ENCODE measurements at regions not wholly inside any gene's neighbourhood (a gene's known extent, or its start where the extent isn't known, plus 50 kb on each side); places are given as distances from the start of the nearest gene placed in this dataset.

DNA sequence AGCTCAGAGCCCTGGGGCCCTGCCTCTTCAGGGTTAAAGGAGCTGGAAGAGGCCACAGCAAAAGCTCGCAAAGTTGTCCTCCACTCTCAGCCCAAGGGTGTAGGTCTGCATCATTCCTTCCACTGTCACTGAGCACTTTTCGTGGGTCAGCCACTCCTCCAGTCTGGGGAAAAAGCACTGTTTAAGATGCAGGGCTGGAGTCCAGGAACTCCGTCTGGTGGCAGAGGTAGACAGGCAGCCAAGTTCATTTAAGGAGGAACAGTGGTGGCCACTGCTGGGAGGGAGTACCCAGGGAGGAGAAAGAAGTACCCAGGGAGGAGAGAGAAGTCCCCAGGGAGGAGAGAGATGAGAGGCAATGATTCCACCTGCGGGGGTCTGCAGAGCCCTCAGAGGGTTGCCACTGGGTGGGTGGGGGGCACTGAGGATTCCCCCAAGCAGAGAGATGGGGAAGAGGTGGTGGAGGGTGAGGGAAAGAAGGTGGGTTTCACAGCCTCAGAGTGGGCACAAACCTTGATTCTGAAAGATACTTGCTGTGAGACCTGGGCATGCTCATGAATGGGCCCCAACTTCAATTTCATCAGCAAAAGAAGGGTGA is 70.0 kb upstream of the B3GAT1 start:
- Mint-ChIP-seq H3K4me3 (ENCODE audit: unreplicated experiment) (no peak overlapping the region), H3K36me3 (ENCODE audit: insufficient read depth, unreplicated experiment) (no peaks in the 10 kb centered on the region), H3K27me3 (ENCODE audit: insufficient read depth, unreplicated experiment) (no peaks in the 10 kb centered on the region), H3K9me3 (ENCODE audit: unreplicated experiment) (peaks cover 26% of the 10 kb centered on the region), H3K4me1 (ENCODE audit: insufficient read depth, unreplicated experiment) (no peaks in the 10 kb centered on the region), H3K27ac (ENCODE audit: low read depth, unreplicated experiment) (no peak overlapping the region)
- no peak for DNase-seq (ENCODE audit: unreplicated experiment)
- TF ChIP-seq, protein P1, sequence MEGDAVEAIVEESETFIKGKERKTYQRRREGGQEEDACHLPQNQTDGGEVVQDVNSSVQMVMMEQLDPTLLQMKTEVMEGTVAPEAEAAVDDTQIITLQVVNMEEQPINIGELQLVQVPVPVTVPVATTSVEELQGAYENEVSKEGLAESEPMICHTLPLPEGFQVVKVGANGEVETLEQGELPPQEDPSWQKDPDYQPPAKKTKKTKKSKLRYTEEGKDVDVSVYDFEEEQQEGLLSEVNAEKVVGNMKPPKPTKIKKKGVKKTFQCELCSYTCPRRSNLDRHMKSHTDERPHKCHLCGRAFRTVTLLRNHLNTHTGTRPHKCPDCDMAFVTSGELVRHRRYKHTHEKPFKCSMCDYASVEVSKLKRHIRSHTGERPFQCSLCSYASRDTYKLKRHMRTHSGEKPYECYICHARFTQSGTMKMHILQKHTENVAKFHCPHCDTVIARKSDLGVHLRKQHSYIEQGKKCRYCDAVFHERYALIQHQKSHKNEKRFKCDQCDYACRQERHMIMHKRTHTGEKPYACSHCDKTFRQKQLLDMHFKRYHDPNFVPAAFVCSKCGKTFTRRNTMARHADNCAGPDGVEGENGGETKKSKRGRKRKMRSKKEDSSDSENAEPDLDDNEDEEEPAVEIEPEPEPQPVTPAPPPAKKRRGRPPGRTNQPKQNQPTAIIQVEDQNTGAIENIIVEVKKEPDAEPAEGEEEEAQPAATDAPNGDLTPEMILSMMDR (IDR thresholded peaks at IDR 0.05; ENCODE audit: unreplicated experiment): no peak
- intact Hi-C loops (cut with micrococcal nuclease): no loop called here
- CTCF ChIA-PET: interaction anchor here (0.6 kb wide), 1 partner anchor 29 kb away, joined by 3 read pairs; no protein-coding TSS in a partner anchor
- POLR2A ChIA-PET: interaction anchor here (0.6 kb wide), 1 partner anchor 32 kb away, joined by 3 read pairs; no protein-coding TSS in a partner anchor
- BruUV-seq (replicated peaks): no TSS peak

DNA sequence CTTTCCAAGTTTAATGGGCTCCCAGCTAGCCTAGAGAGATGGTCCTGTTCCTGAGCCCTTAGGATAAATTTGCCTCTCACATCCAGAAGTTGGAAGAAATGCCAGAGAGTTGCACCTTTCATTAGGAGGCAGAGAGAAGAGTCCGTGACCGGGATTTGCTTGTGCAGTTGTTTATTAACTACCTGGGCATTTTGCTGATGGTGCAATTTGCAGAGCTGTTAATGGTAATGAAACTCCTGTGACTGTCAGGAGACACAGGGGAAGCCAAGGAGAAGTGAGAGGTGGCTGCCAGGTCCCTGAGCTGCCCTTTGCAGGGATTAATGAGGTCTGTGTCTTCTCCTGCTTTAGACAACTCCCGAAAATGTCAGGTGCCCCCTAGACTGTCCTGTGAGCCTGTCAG is 69.1 kb upstream of the B3GAT1 start:
- CTCF ChIA-PET: interaction anchor here (0.6 kb wide), 1 partner anchor 30 kb away, joined by 3 read pairs; no protein-coding TSS in a partner anchor

DNA sequence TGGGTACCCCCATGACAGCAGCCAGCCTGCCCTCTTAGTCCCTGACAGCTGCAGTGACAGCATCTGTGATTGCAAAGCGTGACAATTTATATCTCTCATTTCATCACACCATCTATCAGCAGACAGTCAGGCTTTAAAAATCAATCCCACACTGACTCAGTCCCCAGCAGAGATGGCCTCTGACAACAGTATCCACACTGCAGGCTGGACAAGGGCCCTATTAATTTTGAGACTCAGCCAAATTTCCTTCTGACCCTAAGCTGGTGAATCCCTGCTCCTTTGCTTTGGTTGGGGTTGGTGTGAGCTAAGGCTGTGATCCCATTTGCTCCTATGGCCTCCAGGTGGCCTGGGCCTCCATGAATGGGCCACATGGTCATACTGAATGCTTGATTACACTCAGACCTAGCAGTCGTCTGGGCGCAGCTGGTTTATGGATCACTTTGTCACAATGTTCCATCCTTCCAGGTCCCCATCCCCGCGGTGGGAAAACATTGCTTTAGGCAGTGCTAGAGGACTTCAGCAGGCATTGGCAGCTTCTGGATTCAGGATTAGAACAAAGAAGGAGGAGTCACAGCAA is 68.2 kb upstream of the B3GAT1 start:
- intact Hi-C loops (cut with micrococcal nuclease): no loop called here
- CTCF ChIA-PET: no interaction called here
- Mint-ChIP-seq H3K9me3 (ENCODE audit: unreplicated experiment) (peaks cover 19% of the 10 kb centered on the region), H3K27ac (ENCODE audit: low read depth, unreplicated experiment) (no peak overlapping the region), H3K36me3 (ENCODE audit: insufficient read depth, unreplicated experiment) (no peaks in the 10 kb centered on the region), H3K4me3 (ENCODE audit: unreplicated experiment) (no peak overlapping the region), H3K27me3 (ENCODE audit: insufficient read depth, unreplicated experiment) (no peaks in the 10 kb centered on the region), H3K4me1 (ENCODE audit: insufficient read depth, unreplicated experiment) (no peaks in the 10 kb centered on the region)
- BruUV-seq (replicated peaks): no TSS peak
- TF ChIP-seq, protein P1 (IDR thresholded peaks at IDR 0.05; ENCODE audit: unreplicated experiment): no peak
- POLR2A ChIA-PET: no interaction called here
- DNase-seq (ENCODE audit: unreplicated experiment): no peak

More for the DNA sequence above, 69.1 kb upstream of the B3GAT1 start:
- Mint-ChIP-seq H3K36me3 (ENCODE audit: insufficient read depth, unreplicated experiment) (no peaks in the 10 kb centered on the region), H3K27ac (ENCODE audit: low read depth, unreplicated experiment) (no peak overlapping the region), H3K4me3 (ENCODE audit: unreplicated experiment) (no peak overlapping the region), H3K9me3 (ENCODE audit: unreplicated experiment) (peaks cover 26% of the 10 kb centered on the region), H3K27me3 (ENCODE audit: insufficient read depth, unreplicated experiment) (no peaks in the 10 kb centered on the region), H3K4me1 (ENCODE audit: insufficient read depth, unreplicated experiment) (no peaks in the 10 kb centered on the region)
- no peak for DNase-seq (ENCODE audit: unreplicated experiment)
- no TSS peak for BruUV-seq (replicated peaks)
- POLR2A ChIA-PET: no interaction called here
- intact Hi-C loops (cut with micrococcal nuclease): no loop called here
- TF ChIP-seq, protein P1 (IDR thresholded peaks at IDR 0.05; ENCODE audit: unreplicated experiment): no peak

DNA sequence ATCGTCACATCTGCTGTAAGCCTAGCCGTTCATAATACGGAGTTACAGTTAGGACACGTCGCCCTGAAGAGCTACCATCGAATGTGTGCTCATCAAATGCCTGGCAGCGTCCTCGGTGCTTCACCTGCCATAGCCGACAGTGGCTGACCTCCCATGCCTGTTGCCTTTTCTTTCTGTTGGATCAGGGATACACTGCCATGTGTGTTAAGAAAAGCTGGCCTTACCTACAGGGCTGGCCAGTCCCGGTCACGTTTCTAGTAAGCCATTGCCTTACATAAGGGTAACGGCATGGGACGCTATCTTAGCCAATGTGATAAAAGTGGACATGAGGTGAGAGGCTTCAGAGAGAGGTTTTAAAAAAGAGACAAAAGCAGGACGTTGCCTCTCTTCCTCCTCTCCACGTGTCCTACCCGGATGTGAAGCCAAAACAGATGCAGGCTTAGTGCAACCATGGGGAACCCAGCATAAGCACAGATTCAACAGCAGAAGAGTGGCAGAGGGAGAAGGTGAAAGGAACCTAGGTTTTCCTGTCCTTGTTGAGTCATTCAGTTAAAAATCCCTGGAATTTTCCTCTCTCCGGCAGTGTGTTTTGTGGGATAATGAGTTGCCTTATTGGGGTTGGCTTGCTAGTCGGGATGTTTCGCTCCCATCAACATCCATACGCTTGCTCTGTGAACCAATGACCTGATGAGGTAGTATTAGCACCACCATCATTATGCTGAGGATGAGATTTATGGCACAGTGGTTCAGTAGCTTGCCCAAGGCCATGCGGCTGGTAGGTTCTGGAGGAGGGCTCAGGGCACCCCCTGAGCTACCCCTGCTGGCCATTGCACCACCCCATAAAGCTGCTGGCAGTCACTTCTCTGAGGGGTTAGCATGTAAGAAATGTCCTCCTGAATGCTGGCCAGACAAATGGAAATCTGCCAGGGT is 67.4 kb upstream of the B3GAT1 start:
- no peak overlapping the region for H3K4me3 Mint-ChIP-seq (ENCODE audit: unreplicated experiment)
- POLR2A ChIA-PET: no interaction called here
- H3K36me3 Mint-ChIP-seq (ENCODE audit: insufficient read depth, unreplicated experiment): no peaks in the 10 kb centered on the region
- CTCF ChIA-PET: no interaction called here
- intact Hi-C loops (cut with micrococcal nuclease): no loop called here
- no peaks in the 10 kb centered on the region for H3K4me1 Mint-ChIP-seq (ENCODE audit: insufficient read depth, unreplicated experiment)
- H3K27ac Mint-ChIP-seq (ENCODE audit: low read depth, unreplicated experiment): no peak overlapping the region
- DNase-seq (ENCODE audit: unreplicated experiment): no peak
- TF ChIP-seq, protein P1 (IDR thresholded peaks at IDR 0.05; ENCODE audit: unreplicated experiment): no peak
- H3K9me3 Mint-ChIP-seq (ENCODE audit: unreplicated experiment): peaks cover 15% of the 10 kb centered on the region
- no peaks in the 10 kb centered on the region for H3K27me3 Mint-ChIP-seq (ENCODE audit: insufficient read depth, unreplicated experiment)
- no TSS peak for BruUV-seq (replicated peaks)

Data from MCF 10A (cell line).